Right atrium auricular region (tissue), 2 donors: ENCODE measurements at regions not wholly inside any gene's neighbourhood (a gene's known extent, or its start where the extent isn't known, plus 50 kb on each side); places are given as distances from the start of the nearest gene placed in this dataset.

Experiments used
- DNase-seq: peaks from one replicate; pipeline ENCODE4 v3.0.0-alpha.2; 2019; ENCODE audit warnings: low spot score
- H3K27ac ChIP-seq, 2 donors: fragments of 200-600 bp; sonication (generic); 1 replicate in 1 of 2; 2 replicates in 1 of 2; pipeline ENCODE4 v1.5.1; 2016 to 2019
- H3K27me3 ChIP-seq, 2 donors: fragments of 200-600 bp; sonication (generic); one replicate each; pipeline versions ENCODE4 v1.5.1 to v1.6.0; 2017 to 2019
- H3K36me3 ChIP-seq: fragments of 200-600 bp; sonication (generic); one replicate; pipeline ENCODE4 v1.5.1; 2016
- H3K4me1 ChIP-seq, 2 donors: fragments of 200-600 bp; sonication (generic); one replicate each; pipeline versions ENCODE4 v1.5.1 to v1.6.0; 2017 to 2019
- H3K4me3 ChIP-seq, 2 donors: fragments of 200-600 bp; sonication (generic); 1 replicate in 1 of 2; 2 replicates in 1 of 2; pipeline ENCODE4 v1.5.1; 2017 to 2019; ENCODE audit warnings: mild to moderate bottlenecking in 1 of 2, moderate library complexity in 1 of 2
- H3K9me3 ChIP-seq, 2 donors: fragments of 200-600 bp; sonication (generic); one replicate each; pipeline ENCODE4 v1.5.1; 2019
- CTCF ChIP-seq, 2 donors: fragments of 200-600 bp; sonication (generic); IDR thresholded peaks; one replicate each; pipeline ENCODE4 v1.5.1; 2019; ENCODE audit warnings: antibody characterized with exemption in 2 of 2

GRCh38 chr9:86713470-86713869 is 233.8 kb downstream of the GAS1 start:
- TF ChIP-seq CTCF (IDR thresholded peaks at IDR 0.05), result no peak
- no peaks in the 10 kb centered on the region for H3K4me1 ChIP-seq
- no peaks in the 10 kb centered on the region for H3K36me3 ChIP-seq
- H3K27ac ChIP-seq, result no peak overlapping the region
- DNase-seq, result no peak
- no peaks in the 10 kb centered on the region for H3K27me3 ChIP-seq
- H3K4me3 ChIP-seq, result no peak overlapping the region
- no peaks in the 10 kb centered on the region for H3K9me3 ChIP-seq

GRCh38 chr9:86708918-86709835 is 238.1 kb downstream of the GAS1 start:
- no peak for TF ChIP-seq CTCF (IDR thresholded peaks at IDR 0.05)
- no peaks in the 10 kb centered on the region for H3K36me3 ChIP-seq
- H3K4me1 ChIP-seq, result peaks cover 0 to 7% of the 10 kb centered on the region in 2 donors
- no peak for DNase-seq
- H3K27ac ChIP-seq, result no peak overlapping the region
- H3K9me3 ChIP-seq, result no peaks in the 10 kb centered on the region
- no peak overlapping the region for H3K4me3 ChIP-seq
- H3K27me3 ChIP-seq, result no peaks in the 10 kb centered on the region

DNA sequence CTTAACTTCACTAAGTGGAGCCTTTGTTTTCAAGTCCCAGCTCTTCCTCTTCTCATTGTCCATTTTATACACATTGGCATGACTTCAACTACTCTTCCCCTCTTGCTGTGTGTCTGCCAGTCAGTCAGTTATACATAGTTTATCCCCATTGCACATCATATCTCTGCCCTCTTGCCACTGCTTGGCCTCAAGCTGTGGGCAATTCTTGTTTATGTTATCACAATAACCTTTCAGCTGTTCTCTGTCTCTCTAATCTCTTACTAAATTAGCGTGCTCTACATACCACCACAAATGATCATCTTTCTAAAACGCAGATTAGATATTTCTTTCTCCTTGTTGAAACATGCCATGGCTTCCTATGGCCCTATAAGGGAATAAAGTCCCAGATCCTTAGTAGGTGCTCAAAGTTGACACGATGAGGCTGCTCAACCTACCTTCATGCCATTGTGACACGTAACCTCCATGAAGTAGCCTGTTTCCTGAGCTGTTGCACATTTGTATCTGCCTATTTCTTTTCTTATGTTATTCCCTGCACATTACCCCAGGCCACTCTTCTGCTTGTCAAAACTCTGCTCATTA is 239.3 kb downstream of the GAS1 start:
- no peak overlapping the region for H3K4me3 ChIP-seq
- DNase-seq, result no peak
- H3K4me1 ChIP-seq, result peaks cover 0 to 7% of the 10 kb centered on the region in 2 donors
- TF ChIP-seq CTCF (IDR thresholded peaks at IDR 0.05), result no peak
- peak overlapping the region in 1 of 2 donors; percentile 38 for H3K27ac ChIP-seq
- no peaks in the 10 kb centered on the region for H3K9me3 ChIP-seq
- no peaks in the 10 kb centered on the region for H3K36me3 ChIP-seq
- H3K27me3 ChIP-seq, result no peaks in the 10 kb centered on the region

- no peak for DNase-seq
These were observed 240.9 kb downstream of the GAS1 start for GRCh38 chr9:86706391-86706790.

DNA sequence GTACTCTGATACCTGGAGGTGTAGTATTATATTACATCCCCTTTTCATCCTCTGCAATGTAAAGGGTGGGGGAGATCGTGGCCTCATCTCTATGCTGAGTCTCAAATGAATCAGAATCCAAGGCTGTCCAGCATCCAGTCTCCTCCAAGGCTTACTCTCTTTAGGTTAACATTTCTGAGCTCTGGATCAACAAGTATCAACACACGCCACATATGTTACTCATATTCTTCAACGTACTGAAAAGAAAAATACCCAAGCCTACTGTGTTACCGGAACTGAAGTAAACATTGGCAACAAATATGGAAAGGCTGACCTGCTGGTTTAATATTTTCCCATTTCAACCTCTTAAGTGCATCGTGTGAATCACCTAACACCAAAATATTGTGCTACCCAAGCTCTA is 241.8 kb downstream of the GAS1 start:
- Histone ChIP-seq H3K27ac (peak overlapping the region in 1 of 2 donors; percentile 33), H3K9me3 (no peaks in the 10 kb centered on the region), H3K4me3 (no peak overlapping the region), H3K4me1 (peaks cover 0 to 20% of the 10 kb centered on the region in 2 donors), H3K27me3 (no peaks in the 10 kb centered on the region), H3K36me3 (no peaks in the 10 kb centered on the region)
- no peak for DNase-seq
- TF ChIP-seq CTCF (IDR thresholded peaks at IDR 0.05), result no peak

More at GRCh38 chr9:86706391-86706790, 240.9 kb downstream of the GAS1 start:
- Histone ChIP-seq H3K9me3 (no peaks in the 10 kb centered on the region), H3K27ac (peak overlapping the region in 1 of 2 donors; percentile 33), H3K27me3 (no peaks in the 10 kb centered on the region), H3K36me3 (no peaks in the 10 kb centered on the region), H3K4me1 (peaks cover 0 to 11% of the 10 kb centered on the region in 2 donors), H3K4me3 (no peak overlapping the region)
- no peak for TF ChIP-seq CTCF (IDR thresholded peaks at IDR 0.05)
